RWPE1 (cell line): ENCODE measurements at regions not wholly inside any gene's neighbourhood (a gene's known extent, or its start where the extent isn't known, plus 50 kb on each side); places are given as distances from the start of the nearest gene placed in this dataset.

Experiments used
- CTCF ChIA-PET: fragments of 350-600 bp; sonication (Branson Sonifier 250); formaldehyde crosslinking; extraction: SDS; loops from one replicate; lab custom pipeline; 2021; lab: Yijun Ruan, JAX
- POLR2A ChIA-PET: fragments of 400-600 bp; formaldehyde crosslinking; extraction: SDS; loops from one replicate; lab custom pipeline; 2020; ENCODE audit warnings: antibody characterized with exemption; ENCODE audit not compliant: low non-redundant PET; lab: Yijun Ruan, JAX
- DNase-seq: peaks from one replicate; pipeline ENCODE4 v3.0.0; 2012; ENCODE audit warnings: low spot score
- H3K27ac ChIP-seq: fragments of 450-650 bp; 2 replicates; pipeline ENCODE4 v1.5.1; 2017
- TF ChIP-seq, protein P1 (sequence below): fragments of 450-650 bp; conservative IDR thresholded peaks from 2 replicates; pipeline ENCODE4 v1.5.1; 2017; ENCODE audit warnings: low read depth, mild to moderate bottlenecking

DNA sequence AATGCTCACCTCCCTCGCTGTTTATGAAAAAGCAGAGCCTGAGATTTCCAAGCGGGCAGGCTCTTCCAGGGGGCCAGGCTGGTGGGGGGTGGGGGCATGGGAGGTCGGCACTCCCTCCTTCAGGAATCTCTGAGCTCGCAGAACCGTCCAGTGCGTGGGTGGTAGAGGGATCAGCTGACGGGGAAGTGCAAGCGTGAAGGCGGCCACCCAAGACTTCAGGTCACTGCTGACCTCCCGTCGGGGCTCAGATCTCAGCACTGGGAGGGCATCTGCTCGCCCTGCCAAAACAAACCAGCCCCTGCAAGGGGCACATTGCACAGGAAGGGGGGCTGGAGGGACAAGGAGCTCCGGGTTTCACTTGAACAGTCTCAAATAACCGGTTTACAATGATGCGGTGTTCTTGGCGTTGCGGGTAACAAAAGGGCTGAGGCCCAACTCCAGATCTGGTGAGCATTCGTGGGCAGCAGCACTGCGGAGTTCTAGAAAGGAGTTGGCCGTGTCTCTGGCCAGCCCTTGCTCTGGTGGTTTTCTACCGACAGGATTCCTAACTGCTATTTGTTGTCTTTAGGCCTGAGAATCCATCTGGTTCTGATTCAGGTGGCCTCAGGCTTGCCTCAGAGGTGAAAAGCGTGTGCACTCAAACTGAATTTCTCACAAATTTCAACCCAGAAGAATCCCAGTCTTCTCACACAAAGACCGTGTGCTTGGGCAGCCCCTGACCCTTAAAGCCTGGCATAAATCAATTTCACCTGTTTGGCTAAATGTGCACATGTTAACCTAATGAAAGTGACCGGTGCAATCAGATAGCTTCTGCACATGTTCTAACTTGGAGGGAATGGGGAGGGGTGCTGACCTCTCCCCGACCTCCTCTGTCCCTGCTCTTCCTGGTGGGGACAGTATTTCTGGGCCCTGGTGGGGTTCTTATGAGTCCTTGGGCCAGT is 191.6 kb downstream of the MYLK4 start:
- CTCF ChIA-PET = no interaction called here
- POLR2A ChIA-PET = no interaction called here
- DNase-seq = no peak
- TF ChIP-seq, protein P1, sequence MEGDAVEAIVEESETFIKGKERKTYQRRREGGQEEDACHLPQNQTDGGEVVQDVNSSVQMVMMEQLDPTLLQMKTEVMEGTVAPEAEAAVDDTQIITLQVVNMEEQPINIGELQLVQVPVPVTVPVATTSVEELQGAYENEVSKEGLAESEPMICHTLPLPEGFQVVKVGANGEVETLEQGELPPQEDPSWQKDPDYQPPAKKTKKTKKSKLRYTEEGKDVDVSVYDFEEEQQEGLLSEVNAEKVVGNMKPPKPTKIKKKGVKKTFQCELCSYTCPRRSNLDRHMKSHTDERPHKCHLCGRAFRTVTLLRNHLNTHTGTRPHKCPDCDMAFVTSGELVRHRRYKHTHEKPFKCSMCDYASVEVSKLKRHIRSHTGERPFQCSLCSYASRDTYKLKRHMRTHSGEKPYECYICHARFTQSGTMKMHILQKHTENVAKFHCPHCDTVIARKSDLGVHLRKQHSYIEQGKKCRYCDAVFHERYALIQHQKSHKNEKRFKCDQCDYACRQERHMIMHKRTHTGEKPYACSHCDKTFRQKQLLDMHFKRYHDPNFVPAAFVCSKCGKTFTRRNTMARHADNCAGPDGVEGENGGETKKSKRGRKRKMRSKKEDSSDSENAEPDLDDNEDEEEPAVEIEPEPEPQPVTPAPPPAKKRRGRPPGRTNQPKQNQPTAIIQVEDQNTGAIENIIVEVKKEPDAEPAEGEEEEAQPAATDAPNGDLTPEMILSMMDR = no peak
- H3K27ac ChIP-seq = no peak overlapping the region

DNA sequence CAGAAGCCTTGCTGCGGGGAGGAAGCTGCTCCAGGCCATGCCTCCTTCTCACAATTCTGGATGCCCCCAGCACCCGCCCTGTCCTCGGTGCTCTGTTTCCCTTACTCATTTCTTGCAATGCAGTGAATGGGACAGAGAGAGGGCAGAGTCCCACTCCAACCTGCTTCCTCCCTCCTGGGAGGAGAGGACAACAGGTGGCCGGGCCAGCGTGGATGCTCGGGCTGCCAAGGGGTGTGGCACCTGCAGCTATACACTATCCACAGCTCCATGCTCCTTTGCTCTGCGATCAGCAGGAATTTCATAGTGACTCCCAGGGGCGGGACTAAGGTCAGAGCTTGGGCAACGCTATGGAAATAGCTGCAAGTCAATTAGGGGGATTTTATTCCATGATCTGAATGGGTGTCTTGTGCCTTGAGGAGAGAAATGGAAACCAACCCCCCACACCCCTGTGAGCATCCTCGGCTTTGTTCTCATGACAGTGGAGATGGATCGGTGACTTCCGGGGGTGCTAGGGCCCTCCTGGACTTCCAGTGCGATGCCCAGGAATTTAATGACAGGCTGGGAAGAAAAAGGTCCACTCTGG is 192.5 kb downstream of the MYLK4 start:
- TF ChIP-seq, protein P1 = no peak
- DNase-seq = no peak
- ChIA-PET POLR2A (no interaction called here), CTCF (no interaction called here)
- H3K27ac ChIP-seq = no peak overlapping the region

DNA sequence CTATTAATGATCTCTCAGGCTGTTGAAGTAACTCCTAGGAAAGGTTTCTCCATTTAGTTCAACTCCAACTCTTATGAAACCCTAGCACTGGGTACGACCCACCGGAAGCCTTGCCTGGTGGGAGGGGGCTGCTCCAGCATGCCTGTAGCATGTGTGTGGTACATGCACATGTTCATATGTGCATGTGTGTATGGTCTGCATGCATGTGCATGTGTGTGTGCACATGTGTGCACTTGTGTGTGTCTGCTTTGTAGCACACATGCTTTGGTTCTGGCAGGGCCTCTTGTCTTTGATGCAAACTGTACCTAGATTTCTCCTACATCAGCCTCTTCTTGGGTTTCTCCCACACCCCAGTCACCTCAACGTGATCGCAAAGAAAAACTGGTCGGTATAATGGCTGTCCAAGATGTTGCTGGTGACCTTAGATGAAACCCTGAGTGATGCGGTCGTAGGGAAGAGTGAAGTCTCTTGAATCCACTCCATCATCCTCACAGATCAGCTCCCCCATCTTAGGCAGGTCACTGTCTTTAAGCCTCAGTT is 193.5 kb downstream of the MYLK4 start:
- DNase-seq = no peak
- H3K27ac ChIP-seq = no peak overlapping the region
- TF ChIP-seq, protein P1 = no peak
- ChIA-PET POLR2A (no interaction called here), CTCF (no interaction called here)

DNA sequence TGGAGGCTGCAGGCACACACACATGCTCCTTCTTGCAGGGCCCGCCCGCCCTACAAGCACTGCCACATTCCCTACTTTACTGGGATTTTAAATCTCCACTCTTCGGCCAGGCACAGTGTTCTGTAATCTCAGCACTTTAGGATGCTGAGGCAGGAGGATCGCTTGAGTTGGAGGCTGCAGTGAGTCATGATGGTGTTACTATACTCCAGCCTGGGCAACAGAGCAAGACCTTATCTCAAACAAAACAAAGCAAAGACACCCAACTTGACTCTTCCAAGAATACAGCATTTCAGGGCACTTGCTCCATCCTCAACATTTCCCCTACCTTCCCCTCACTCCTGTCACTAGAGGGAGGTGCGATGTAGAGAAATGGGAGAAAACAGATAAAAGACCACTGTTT is 194.0 kb downstream of the MYLK4 start:
- ChIA-PET POLR2A (no interaction called here), CTCF (no interaction called here)
- no peak overlapping the region for H3K27ac ChIP-seq
- no peak for DNase-seq
- TF ChIP-seq, protein P1 = no peak

DNA sequence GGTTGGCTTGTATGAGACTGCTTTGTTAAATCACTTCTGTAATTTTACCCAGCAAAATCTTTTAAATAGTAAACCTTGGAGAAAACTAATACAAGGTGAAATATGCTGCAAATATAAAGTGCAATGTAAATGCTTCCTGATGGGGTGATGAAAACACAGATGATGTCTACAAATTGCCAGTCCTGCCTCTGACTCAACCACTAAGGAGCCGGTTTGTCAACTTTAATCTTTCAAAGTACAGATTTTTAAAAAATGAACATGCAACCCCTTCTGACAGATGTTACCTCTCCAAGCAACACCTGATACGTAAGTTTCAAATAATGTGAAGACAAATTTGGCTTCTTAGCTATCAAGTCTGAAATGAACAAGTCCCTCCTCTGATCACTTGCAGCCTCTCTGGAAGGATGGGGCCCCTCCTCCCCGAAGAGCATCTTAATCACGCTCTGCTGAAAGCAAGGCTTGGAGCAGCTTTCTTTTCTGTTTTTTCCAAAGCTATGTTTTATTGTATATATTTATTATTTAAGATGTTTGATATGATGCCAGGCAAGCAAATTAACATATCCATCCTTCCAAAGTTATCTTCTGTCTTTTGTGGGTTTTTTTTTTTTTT is 196.0 kb downstream of the MYLK4 start:
- ChIA-PET CTCF (no interaction called here), POLR2A (no interaction called here)

More for the DNA sequence above, 196.0 kb downstream of the MYLK4 start:
- DNase-seq = peak; percentile 53
- TF ChIP-seq, protein P1 = no peak
- no peak overlapping the region for H3K27ac ChIP-seq
